Endothelial cell of umbilical vein (primary cell): ENCODE measurements at regions not wholly inside any gene's neighbourhood (a gene's known extent, or its start where the extent isn't known, plus 50 kb on each side); places are given as distances from the start of the nearest gene placed in this dataset.
"Not testable (repeated sequence)": the region's sequence is repeated elsewhere in the genome, so short reads cannot be mapped to it uniquely, and the experiment has no call there.

ENCODE experiments used
- BruUV-seq: library from RNA; stranded (reverse); fragments of 400-500 nt; replicated peaks from 2 replicates; lab custom pipeline; 2021; lab: Mats Ljungman, UMichigan
- CTCF ChIA-PET: fragments of 300-600, 350-600 bp; sonication (Branson Sonifier 250); formaldehyde crosslinking; loops from one replicate; lab custom pipeline; 2021; ENCODE audit warnings: antibody characterized with exemption, inconsistent platforms; lab: Charles Lee
- POLR2A ChIA-PET: fragments of 300-600, 350-600 bp; sonication (Branson Sonifier 250); formaldehyde crosslinking; loops from one replicate; lab custom pipeline; 2021; ENCODE audit warnings: antibody characterized with exemption, inconsistent platforms; lab: Charles Lee
- DNase-seq: peaks from one replicate; pipeline ENCODE4 v3.0.0-alpha.2; 2011; ENCODE audit warnings: low read depth, low spot score
- FAIRE-seq: peaks from 2 replicates; lab custom pipeline; 2011; peaks lifted over from hg19 to GRCh38; lab: Jason Lieb, UNC
- H2AFZ ChIP-seq: 2 replicates; pipeline ENCODE4 v1.6.0; 2012; ENCODE audit warnings: low read depth, low read length, control low read depth, inconsistent platforms
- H3K27ac ChIP-seq: 2 replicates; pipeline ENCODE4 v1.5.1; 2011; ENCODE audit warnings: low read depth, mild to moderate bottlenecking, control low read depth, low read length, moderate library complexity; ENCODE audit not compliant: insufficient read depth
- H3K27me3 ChIP-seq, 2 experiments: 2 replicates each; pipeline versions ENCODE4 v1.6.0 to v1.6.1; 2011; ENCODE audit warnings: low read length in 2 of 2, mixed read lengths in 1 of 2; ENCODE audit not compliant: control insufficient read depth in 2 of 2, insufficient read depth in 2 of 2
- H3K36me3 ChIP-seq, 2 experiments: 2 replicates in 1 of 2; 3 replicates in 1 of 2; pipeline ENCODE4 v1.5.1; 2011; ENCODE audit warnings: low read length in 2 of 2, mild to moderate bottlenecking in 1 of 2, moderate library complexity in 1 of 2; ENCODE audit not compliant: control insufficient read depth in 2 of 2, insufficient read depth in 2 of 2; ENCODE audit errors: extremely low read depth in 1 of 2
- H3K4me1 ChIP-seq: 3 replicates; pipeline ENCODE4 v1.5.1; 2011; ENCODE audit warnings: mild to moderate bottlenecking, low read length; ENCODE audit not compliant: control insufficient read depth, insufficient read depth; ENCODE audit errors: extremely low read depth
- H3K4me2 ChIP-seq: 2 replicates; pipeline ENCODE4 v1.6.1; 2011; ENCODE audit warnings: low read length, control low read depth, mixed read lengths; ENCODE audit not compliant: insufficient read depth
- H3K4me3 ChIP-seq, 3 experiments: fragments of 200-600 bp in 1 of 3; sonication (generic), shearing (Covaris generic) in 1 of 3; replicated peaks in 1 of 3; 2 replicates each; pipeline ENCODE4 v1.5.1; 2011 to 2016; ENCODE audit warnings: control low read depth in 3 of 3, low read length in 3 of 3, mild to moderate bottlenecking in 2 of 3, inconsistent platforms in 1 of 3, low read depth in 1 of 3, moderate library complexity in 1 of 3; ENCODE audit not compliant: insufficient read depth in 1 of 3
- H3K79me2 ChIP-seq: 2 replicates; pipeline ENCODE4 v1.6.0; 2012; ENCODE audit warnings: low read length, inconsistent platforms; ENCODE audit not compliant: control insufficient read depth, insufficient read depth
- H3K9ac ChIP-seq: replicated peaks from 2 replicates; pipeline ENCODE3; 2011; ENCODE audit warnings: low read length, control low read depth; ENCODE audit not compliant: insufficient read depth; ENCODE audit errors: extremely low read depth
- H3K9me1 ChIP-seq: replicated peaks from 3 replicates; pipeline ENCODE4 v1.6.0; 2011; ENCODE audit warnings: mild to moderate bottlenecking, low read length; ENCODE audit not compliant: control insufficient read depth, insufficient read depth; ENCODE audit errors: extremely low read depth
- H3K9me3 ChIP-seq: replicated peaks from 2 replicates; pipeline ENCODE4 v1.5.1; 2012; ENCODE audit warnings: low read length, inconsistent platforms; ENCODE audit not compliant: control insufficient read depth, insufficient read depth
- H4K20me1 ChIP-seq: replicated peaks from 2 replicates; pipeline ENCODE3; 2011; ENCODE audit warnings: mild to moderate bottlenecking, low read length; ENCODE audit not compliant: control insufficient read depth, insufficient read depth; ENCODE audit errors: extremely low read depth
- CTCF ChIP-seq, 2 donors: IDR thresholded peaks; 1 replicate in 1 of 2; 2 replicates in 1 of 2; pipeline ENCODE4 v1.5.1; 2011; ENCODE audit warnings: low read length in 2 of 2, mild to moderate bottlenecking in 2 of 2, moderate library complexity in 2 of 2, control low read depth in 1 of 2, inconsistent platforms in 1 of 2, low read depth in 1 of 2; ENCODE audit not compliant: insufficient read depth in 1 of 2; ENCODE audit errors: extremely low read depth in 1 of 2
- FOS ChIP-seq: IDR thresholded peaks from 2 replicates; pipeline ENCODE4 v1.6.1; 2011; ENCODE audit warnings: mild to moderate bottlenecking, low read length, moderate library complexity, borderline replicate concordance; ENCODE audit not compliant: insufficient read depth
- GATA2 ChIP-seq: IDR thresholded peaks from 2 replicates; pipeline ENCODE4 v1.7.0; 2011; ENCODE audit warnings: low read depth, mild to moderate bottlenecking, moderate library complexity, mixed read lengths, low read length; ENCODE audit not compliant: insufficient read length, insufficient read depth
- JUN ChIP-seq: IDR thresholded peaks from 2 replicates; pipeline ENCODE4 v1.6.1; 2011; ENCODE audit warnings: borderline replicate concordance, low read depth; ENCODE audit not compliant: insufficient read length, insufficient read depth
- MAX ChIP-seq: IDR thresholded peaks from 2 replicates; pipeline ENCODE4 v1.6.1; 2011; ENCODE audit not compliant: insufficient read depth, insufficient read length
- MYC ChIP-seq: IDR thresholded peaks from one replicate; pipeline ENCODE4 v1.6.1; 2011; ENCODE audit warnings: mild to moderate bottlenecking, low read depth, low read length
- POLR2AphosphoS5 ChIP-seq: IDR thresholded peaks from 2 replicates; pipeline ENCODE4 v1.6.1; 2012; ENCODE audit warnings: low read depth, mild to moderate bottlenecking, control low read depth, low read length, moderate library complexity; ENCODE audit not compliant: insufficient read depth
- dilution Hi-C: fragments of 300-500 bp; cut with MboI; formaldehyde crosslinking; loops from one replicate; pipeline ENCODE4 v1.15.0; 2019; ENCODE audit warnings: low sequenced_read_pairs; ENCODE audit not compliant: extremely low pct_ligation_motif_present
- intact Hi-C: fragments of 100-400 bp; cut with micrococcal nuclease; formaldehyde crosslinking; loops from one replicate; pipeline ENCODE4 v1.10.0; 2022

- H3K9me3 ChIP-seq, H3K4me2 ChIP-seq, H3K79me2 ChIP-seq, H3K9me1 ChIP-seq, H3K27me3 ChIP-seq, DNase-seq, H3K36me3 ChIP-seq, dilution Hi-C loops, H3K4me1 ChIP-seq, POLR2A ChIA-PET, H3K27ac ChIP-seq, H4K20me1 ChIP-seq, intact Hi-C loops, H2AFZ ChIP-seq, H3K4me3 ChIP-seq, BruUV-seq, H3K9ac ChIP-seq: not testable (repeated sequence)
- FAIRE-seq = peak; percentile 12
- CTCF ChIA-PET = interaction anchor here (1.1 to 1.5 kb wide), 2 partner anchors 17 to 67 kb away, joined by 3 to 5 read pairs; no protein-coding TSS in a partner anchor
Observed at GRCh38 chr2:172269507-172270244, 157.7 kb upstream of the ITGA6 start.

- no TSS peak for BruUV-seq
- CTCF ChIA-PET = interaction anchor here (0.8 to 1.5 kb wide), 3 partner anchors 10 to 68 kb away, joined by 3 to 5 read pairs (median 3); no protein-coding TSS in a partner anchor
- dilution Hi-C loops = no loop called here
Observed at GRCh38 chr2:172270278-172271079, 156.9 kb upstream of the ITGA6 start.

More at GRCh38 chr2:172270278-172271079, 156.9 kb upstream of the ITGA6 start:
- no peak for DNase-seq
- no peak for FAIRE-seq
- TF ChIP-seq GATA2 (no peak), JUN (no peak), POLR2AphosphoS5 (no peak), MYC (no peak), CTCF (IDR thresholded peaks at IDR 0.05; ENCODE audit: extremely low read depth in 1 of 2, insufficient read depth in 1 of 2, low read depth in 1 of 2, low read length in 2 of 2) (no peak), FOS (no peak), MAX (no peak)
- Histone ChIP-seq H3K36me3 (no peaks in the 10 kb centered on the region), H3K27me3 (no peaks in the 10 kb centered on the region), H3K4me1 (no peaks in the 10 kb centered on the region), H3K9ac (no peak overlapping the region), H3K9me1 (no peaks in the 10 kb centered on the region), H3K27ac (no peak overlapping the region), H3K4me2 (no peak overlapping the region), H3K4me3 (no peak overlapping the region), H4K20me1 (no peaks in the 10 kb centered on the region), H3K9me3 (no peaks in the 10 kb centered on the region), H2AFZ (no peak overlapping the region), H3K79me2 (no peaks in the 10 kb centered on the region)
- POLR2A ChIA-PET = no interaction called here
- intact Hi-C loops = no loop called here
